Forelimb muscle (tissue), 1 donor: ENCODE measurements at regions not wholly inside any gene's neighbourhood (a gene's known extent, or its start where the extent isn't known, plus 50 kb on each side); places are given as distances from the start of the nearest gene placed in this dataset.
"Not testable (repeated sequence)": the region's sequence is repeated elsewhere in the genome, so short reads cannot be mapped to it uniquely, and the experiment has no call there.

Experiments used
- DNase-seq: peaks from one replicate; pipeline ENCODE4 v3.0.0-alpha.2; 2013; ENCODE audit warnings: low read depth

GRCh38 chr3:127071597-127072001, 88.7 kb downstream of the PLXNA1 start:
- DNase-seq = no peak

GRCh38 chr3:127072221-127072771, 89.4 kb downstream of the PLXNA1 start:
- no peak for DNase-seq

GRCh38 chr3:127072971-127073783, 90.3 kb downstream of the PLXNA1 start:
- no peak for DNase-seq

- no peak for DNase-seq
These were observed 91.3 kb downstream of the PLXNA1 start for GRCh38 chr3:127073941-127074820.

- DNase-seq = no peak
These were observed 92.0 kb downstream of the PLXNA1 start for GRCh38 chr3:127074900-127075360.

GRCh38 chr3:127076166-127076992, 93.5 kb downstream of the PLXNA1 start:
- DNase-seq = not testable (repeated sequence)

GRCh38 chr3:127077068-127077467, 94.2 kb downstream of the PLXNA1 start:
- DNase-seq = no peak

GRCh38 chr3:127077505-127078064, 94.7 kb downstream of the PLXNA1 start:
- no peak for DNase-seq

GRCh38 chr3:127078626-127079025, 95.7 kb downstream of the PLXNA1 start:
- no peak for DNase-seq

GRCh38 chr3:127079211-127079610, 96.3 kb downstream of the PLXNA1 start:
- DNase-seq = no peak

GRCh38 chr3:127081001-127081720, 98.2 kb downstream of the PLXNA1 start:
- DNase-seq = no peak

GRCh38 chr3:127082066-127082465, 99.2 kb downstream of the PLXNA1 start:
- DNase-seq = no peak

- no peak for DNase-seq
These were observed 101.0 kb downstream of the PLXNA1 start for GRCh38 chr3:127083778-127084397.

GRCh38 chr3:127084401-127084990, 101.6 kb downstream of the PLXNA1 start:
- DNase-seq = no peak

- no peak for DNase-seq
These were observed 102.7 kb downstream of the PLXNA1 start for GRCh38 chr3:127085576-127085975.

GRCh38 chr3:127086591-127086990, 103.7 kb downstream of the PLXNA1 start:
- DNase-seq = not testable (repeated sequence)

- no peak for DNase-seq
These were observed 104.5 kb downstream of the PLXNA1 start for GRCh38 chr3:127087441-127087840.

- no peak for DNase-seq
These were observed 104.2 kb upstream of the PRR23E start for GRCh38 chr3:127088511-127089351.
